KMS-11 (cell line): ENCODE measurements at regions not wholly inside any gene's neighbourhood (a gene's known extent, or its start where the extent isn't known, plus 50 kb on each side); places are given as distances from the start of the nearest gene placed in this dataset.
"Not testable (repeated sequence)": the region's sequence is repeated elsewhere in the genome, so short reads cannot be mapped to it uniquely, and the experiment has no call there.

ENCODE experiments used
- H2AFZ ChIP-seq: fragments of 200-600 bp; sonication (generic); 2 replicates; pipeline ENCODE4 v1.6.1; 2016; ENCODE audit warnings: antibody characterized with exemption, mixed run types, low read depth
- H3K27ac ChIP-seq: fragments of 200-600 bp; sonication (generic); 2 replicates; pipeline ENCODE4 v1.6.1; 2016; ENCODE audit warnings: mild to moderate bottlenecking, mixed run types
- H3K27me3 ChIP-seq: fragments of 200-600 bp; sonication (generic); 2 replicates; pipeline ENCODE4 v1.6.1; 2017; ENCODE audit warnings: mild to moderate bottlenecking, low read depth, mixed run types, moderate library complexity; ENCODE audit not compliant: insufficient read depth
- H3K36me3 ChIP-seq: fragments of 200-600 bp; sonication (generic); 2 replicates; pipeline ENCODE4 v1.6.1; 2017; ENCODE audit warnings: mild to moderate bottlenecking, mixed run types; ENCODE audit not compliant: insufficient read depth
- H3K4me1 ChIP-seq: fragments of 200-600 bp; sonication (generic); 2 replicates; pipeline ENCODE4 v1.6.1; 2016; ENCODE audit warnings: mild to moderate bottlenecking, low read depth, mixed run types; ENCODE audit not compliant: poor library complexity, severe bottlenecking
- H3K4me2 ChIP-seq: fragments of 200-600 bp; sonication (generic); 2 replicates; pipeline ENCODE4 v1.7.0; 2016; ENCODE audit warnings: mild to moderate bottlenecking, mixed run types
- H3K4me3 ChIP-seq: fragments of 200-600 bp; sonication (generic); IDR thresholded peaks from 2 replicates; pipeline ENCODE4 v1.6.1; 2017; ENCODE audit warnings: low read depth, low read length, mixed read lengths; ENCODE audit not compliant: insufficient read depth
- H3K79me2 ChIP-seq: fragments of 200-600 bp; sonication (generic); 2 replicates; pipeline ENCODE4 v1.6.1; 2016; ENCODE audit warnings: low read depth, mixed run types; ENCODE audit not compliant: insufficient read depth
- H3K9ac ChIP-seq: fragments of 200-600 bp; sonication (generic); 2 replicates; pipeline ENCODE4 v1.6.1; 2016; ENCODE audit warnings: mild to moderate bottlenecking, mixed run types
- H4K20me1 ChIP-seq: fragments of 200-600 bp; sonication (generic); 2 replicates; pipeline ENCODE4 v1.6.1; 2016; ENCODE audit warnings: mild to moderate bottlenecking, mixed run types; ENCODE audit not compliant: insufficient read depth
- TF ChIP-seq, protein P1 (sequence below): fragments of 200-600 bp; sonication (generic); conservative IDR thresholded peaks from 2 replicates; pipeline ENCODE4 v1.6.1; 2017; ENCODE audit warnings: low read depth, mild to moderate bottlenecking, antibody characterized with exemption, low read length, moderate library complexity, mixed read lengths

GRCh38 chr15:85264614-85265190, 115.7 kb upstream of the AKAP13 start:
- H3K79me2 ChIP-seq, H3K27me3 ChIP-seq, H3K4me3 ChIP-seq, H3K27ac ChIP-seq, H3K4me1 ChIP-seq, H3K4me2 ChIP-seq, H3K9ac ChIP-seq, H2AFZ ChIP-seq, H3K36me3 ChIP-seq, H4K20me1 ChIP-seq: not testable (repeated sequence)

- not testable (repeated sequence) for H3K9ac ChIP-seq, H2AFZ ChIP-seq, H3K36me3 ChIP-seq, H4K20me1 ChIP-seq, H3K27me3 ChIP-seq, H3K4me3 ChIP-seq, H3K79me2 ChIP-seq, H3K4me2 ChIP-seq, H3K4me1 ChIP-seq, H3K27ac ChIP-seq
These were observed 113.1 kb upstream of the AKAP13 start for GRCh38 chr15:85267158-85267857.

DNA sequence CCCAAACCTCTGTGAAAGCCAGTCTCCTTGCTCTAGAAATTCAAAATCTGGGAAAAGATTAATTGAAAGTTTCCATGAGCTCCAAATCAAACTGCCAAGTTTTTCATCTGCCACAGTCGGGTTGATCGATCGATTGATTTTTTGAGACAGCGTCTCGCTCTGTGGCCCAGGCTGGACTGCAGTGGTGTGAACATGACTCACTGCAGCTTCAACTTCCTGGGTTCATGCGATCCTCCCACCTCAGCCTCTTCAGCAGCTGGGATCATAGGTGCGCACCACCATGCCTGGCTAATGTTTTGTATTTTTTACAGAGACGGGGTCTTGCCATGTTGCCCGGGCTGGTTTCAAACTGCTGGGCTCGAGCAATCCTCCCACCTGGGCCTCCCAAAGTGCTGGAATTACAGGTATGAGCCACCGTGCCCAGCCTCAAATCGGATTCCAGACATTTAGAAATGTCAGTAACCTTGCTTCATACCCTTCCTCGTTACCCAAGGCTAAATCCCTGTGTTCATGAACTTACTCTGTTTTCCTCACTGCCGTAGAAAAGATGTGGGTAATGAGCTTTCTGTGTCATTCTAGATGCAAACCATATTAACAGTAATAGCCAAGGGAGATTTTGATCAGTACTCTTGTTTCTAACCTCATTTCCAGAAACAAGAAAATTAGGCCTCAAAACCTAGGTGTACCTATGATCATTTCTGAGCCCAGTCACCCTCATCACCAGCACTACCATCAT, 105.9 kb upstream of the AKAP13 start:
- no peaks in the 10 kb centered on the region for H3K79me2 ChIP-seq
- no peaks in the 10 kb centered on the region for H3K4me1 ChIP-seq
- TF ChIP-seq, protein P1, sequence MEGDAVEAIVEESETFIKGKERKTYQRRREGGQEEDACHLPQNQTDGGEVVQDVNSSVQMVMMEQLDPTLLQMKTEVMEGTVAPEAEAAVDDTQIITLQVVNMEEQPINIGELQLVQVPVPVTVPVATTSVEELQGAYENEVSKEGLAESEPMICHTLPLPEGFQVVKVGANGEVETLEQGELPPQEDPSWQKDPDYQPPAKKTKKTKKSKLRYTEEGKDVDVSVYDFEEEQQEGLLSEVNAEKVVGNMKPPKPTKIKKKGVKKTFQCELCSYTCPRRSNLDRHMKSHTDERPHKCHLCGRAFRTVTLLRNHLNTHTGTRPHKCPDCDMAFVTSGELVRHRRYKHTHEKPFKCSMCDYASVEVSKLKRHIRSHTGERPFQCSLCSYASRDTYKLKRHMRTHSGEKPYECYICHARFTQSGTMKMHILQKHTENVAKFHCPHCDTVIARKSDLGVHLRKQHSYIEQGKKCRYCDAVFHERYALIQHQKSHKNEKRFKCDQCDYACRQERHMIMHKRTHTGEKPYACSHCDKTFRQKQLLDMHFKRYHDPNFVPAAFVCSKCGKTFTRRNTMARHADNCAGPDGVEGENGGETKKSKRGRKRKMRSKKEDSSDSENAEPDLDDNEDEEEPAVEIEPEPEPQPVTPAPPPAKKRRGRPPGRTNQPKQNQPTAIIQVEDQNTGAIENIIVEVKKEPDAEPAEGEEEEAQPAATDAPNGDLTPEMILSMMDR = no peak
- H3K36me3 ChIP-seq = no peaks in the 10 kb centered on the region
- H4K20me1 ChIP-seq = no peaks in the 10 kb centered on the region
- H3K27ac ChIP-seq = no peak overlapping the region
- H3K4me2 ChIP-seq = no peak overlapping the region
- H3K27me3 ChIP-seq = no peaks in the 10 kb centered on the region
- H3K4me3 ChIP-seq = no peak overlapping the region
- no peak overlapping the region for H2AFZ ChIP-seq
- no peak overlapping the region for H3K9ac ChIP-seq

GRCh38 chr15:85276508-85276907, 103.9 kb upstream of the AKAP13 start:
- Histone ChIP-seq H3K27ac (no peak overlapping the region), H2AFZ (no peak overlapping the region), H3K9ac (no peak overlapping the region), H3K4me3 (no peak overlapping the region), H3K36me3 (no peaks in the 10 kb centered on the region), H3K79me2 (no peaks in the 10 kb centered on the region), H4K20me1 (no peaks in the 10 kb centered on the region), H3K27me3 (no peaks in the 10 kb centered on the region), H3K4me1 (no peaks in the 10 kb centered on the region), H3K4me2 (no peak overlapping the region)
- TF ChIP-seq, protein P1 = no peak

DNA sequence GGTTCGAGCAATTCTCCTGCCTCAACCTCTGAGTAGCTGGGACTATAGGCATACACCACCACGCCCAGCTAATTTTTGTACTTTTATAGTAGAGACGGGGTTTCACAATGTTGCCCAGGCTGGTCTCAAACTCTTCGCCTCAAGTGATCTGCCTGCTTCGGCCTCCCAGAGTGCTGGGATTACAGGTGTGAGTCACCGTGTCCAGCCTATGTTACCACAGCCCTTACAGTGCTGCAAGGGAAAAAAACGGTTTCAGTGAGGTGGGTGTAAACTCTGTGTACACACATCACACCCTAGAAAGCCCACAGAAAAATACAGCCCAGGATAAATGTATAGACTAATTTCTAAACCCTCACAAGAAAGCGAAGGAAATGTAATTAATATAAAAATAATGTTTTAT, 103.5 kb upstream of the AKAP13 start:
- Histone ChIP-seq H3K27me3 (no peaks in the 10 kb centered on the region), H3K9ac (no peak overlapping the region), H4K20me1 (no peaks in the 10 kb centered on the region), H3K4me1 (no peaks in the 10 kb centered on the region), H2AFZ (no peak overlapping the region), H3K4me2 (no peak overlapping the region), H3K4me3 (no peak overlapping the region), H3K79me2 (no peaks in the 10 kb centered on the region), H3K36me3 (no peaks in the 10 kb centered on the region), H3K27ac (no peak overlapping the region)
- TF ChIP-seq, protein P1 = no peak
